ENCODE measurements at regions not wholly inside any gene's neighbourhood (a gene's known extent, or its start where the extent isn't known, plus 50 kb on each side); places are given as distances from the start of the nearest gene placed in this dataset.

DNA sequence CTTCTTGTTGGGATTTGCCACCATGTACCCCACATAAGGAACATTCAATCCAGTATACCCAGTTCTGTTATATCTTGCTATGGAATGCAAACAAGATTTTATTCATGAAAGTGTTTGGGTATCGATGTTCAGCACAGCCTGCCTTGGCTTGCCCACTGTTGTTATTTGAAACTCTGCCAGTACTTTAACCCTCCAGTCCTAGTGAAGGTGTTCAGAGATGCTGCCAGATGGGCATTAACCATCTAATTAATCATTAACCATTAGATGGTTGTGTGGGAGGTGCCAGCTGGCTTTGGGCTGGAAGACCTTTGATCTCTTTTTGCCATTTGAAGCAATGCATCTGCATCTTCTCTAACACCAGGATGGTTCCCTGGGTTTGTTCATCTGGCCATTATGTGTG is 363.0 kb downstream of the SH2D4B start:
- Histone ChIP-seq H3K4me1 (no peaks in the 10 kb centered on the region), H3K27ac (no peak overlapping the region), H3K27me3 (peaks cover 8% of the 10 kb centered on the region), H3K36me3 (no peaks in the 10 kb centered on the region), H3K9me3 (no peaks in the 10 kb centered on the region), H3K4me3 (no peak overlapping the region)
- no peak for ATAC-seq
- 57% methylated on average over 1 of the region's 1 CpG for whole genome bisulfite sequencing, 2 donors (ENCODE audit: low coverage in 1 of 2)
- TF ChIP-seq EP300 (IDR thresholded peaks at IDR 0.05) (no peak), POLR2A (IDR thresholded peaks at IDR 0.05) (no peak), CTCF (IDR thresholded peaks at IDR 0.05) (no peak), POLR2AphosphoS5 (IDR thresholded peaks at IDR 0.05) (no peak)

DNA sequence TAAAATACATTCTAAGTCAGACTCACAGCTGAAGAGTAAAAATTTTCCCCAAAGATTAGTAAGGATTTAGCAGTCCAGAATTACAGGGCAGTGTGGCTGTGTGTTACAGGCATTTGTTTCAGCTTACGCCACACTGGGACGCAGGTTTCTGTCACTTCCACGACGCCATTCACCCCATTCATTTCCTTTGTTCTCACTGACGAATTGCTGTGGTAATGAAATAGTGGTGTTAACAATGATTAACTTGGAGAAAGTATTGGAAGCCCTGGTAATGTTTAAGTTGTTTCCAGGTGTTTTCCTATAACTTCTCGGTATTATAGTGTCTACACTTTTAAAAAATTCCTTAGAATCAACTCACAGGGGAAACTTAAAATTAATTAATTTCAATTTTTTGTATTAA is 370.9 kb downstream of the SH2D4B start:
- TF ChIP-seq POLR2AphosphoS5 (IDR thresholded peaks at IDR 0.05) (no peak), CTCF (IDR thresholded peaks at IDR 0.05) (no peak), POLR2A (IDR thresholded peaks at IDR 0.05) (no peak), EP300 (IDR thresholded peaks at IDR 0.05) (no peak)
- WGBS, 2 donors (ENCODE audit: low coverage in 1 of 2), result 31 to 46% methylated on average over 5 to 6 of the region's 6 CpGs
- H3K27me3 ChIP-seq, result no peaks in the 10 kb centered on the region
- no peak for ATAC-seq
- H3K9me3 ChIP-seq, result no peaks in the 10 kb centered on the region
- no peaks in the 10 kb centered on the region for H3K4me1 ChIP-seq
- no peaks in the 10 kb centered on the region for H3K36me3 ChIP-seq
- H3K4me3 ChIP-seq, result no peak overlapping the region
- H3K27ac ChIP-seq, result no peak overlapping the region

DNA sequence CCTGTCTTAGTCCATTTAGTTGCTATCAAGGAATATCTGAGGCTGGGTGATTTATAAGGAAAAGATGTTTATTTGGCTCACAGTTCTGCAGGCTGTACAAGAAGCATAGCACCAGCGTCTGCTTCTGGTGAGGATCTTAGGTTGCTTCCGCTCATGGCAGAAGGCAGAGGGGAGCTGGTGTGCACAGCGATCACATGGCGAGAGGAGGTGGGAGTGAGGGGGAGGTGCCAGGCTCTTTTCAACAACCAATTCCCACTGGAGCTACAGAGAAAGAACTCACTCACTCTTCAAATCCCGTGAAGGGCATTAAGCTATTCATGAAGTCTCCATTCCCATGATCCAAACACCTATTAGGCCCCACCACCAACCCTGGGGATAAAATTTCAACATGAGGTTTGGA is 371.6 kb downstream of the SH2D4B start:
- Histone ChIP-seq H3K36me3 (no peaks in the 10 kb centered on the region), H3K9me3 (no peaks in the 10 kb centered on the region), H3K27ac (no peak overlapping the region), H3K4me1 (no peaks in the 10 kb centered on the region), H3K27me3 (no peaks in the 10 kb centered on the region), H3K4me3 (no peak overlapping the region)
- no peak for TF ChIP-seq CTCF (IDR thresholded peaks at IDR 0.05)
- TF ChIP-seq POLR2A (IDR thresholded peaks at IDR 0.05), result no peak
- no peak for TF ChIP-seq EP300 (IDR thresholded peaks at IDR 0.05)
- TF ChIP-seq POLR2AphosphoS5 (IDR thresholded peaks at IDR 0.05), result no peak
- ATAC-seq, result no peak
- 36 to 38% methylated on average over 4 of the region's 5 CpGs for WGBS, 2 donors (ENCODE audit: low coverage in 1 of 2)

- no peak for ATAC-seq
- H3K36me3 ChIP-seq, result no peaks in the 10 kb centered on the region
- no peak for TF ChIP-seq CTCF (IDR thresholded peaks at IDR 0.05)
- no peak for TF ChIP-seq POLR2AphosphoS5 (IDR thresholded peaks at IDR 0.05)
- no peak for TF ChIP-seq EP300 (IDR thresholded peaks at IDR 0.05)
- TF ChIP-seq POLR2A (IDR thresholded peaks at IDR 0.05), result no peak
Measured at GRCh38 chr10:80917636-80918035, 379.9 kb downstream of the SH2D4B start.

DNA sequence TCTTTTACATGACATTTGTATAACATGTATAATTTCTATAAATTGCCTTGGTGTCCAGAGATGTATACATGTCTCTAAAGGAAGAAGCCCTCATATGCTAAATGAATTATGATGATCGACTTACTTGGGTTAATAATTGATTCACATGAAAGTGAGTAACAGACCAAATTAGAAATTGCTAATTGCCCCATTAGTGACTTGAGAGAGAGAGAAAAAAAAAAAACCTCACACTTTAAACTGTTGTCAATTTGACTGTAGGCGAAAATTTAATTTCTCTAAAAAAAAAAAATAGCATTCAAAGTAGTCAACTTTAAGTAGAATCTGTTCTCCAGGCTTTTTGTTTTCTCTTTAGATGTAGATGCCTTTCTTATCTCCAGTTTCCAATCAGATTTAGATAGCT is 383.3 kb downstream of the SH2D4B start:
- no peak overlapping the region for H3K27ac ChIP-seq
- H3K4me3 ChIP-seq, result no peak overlapping the region
- no peaks in the 10 kb centered on the region for H3K36me3 ChIP-seq
- no peaks in the 10 kb centered on the region for H3K4me1 ChIP-seq
- ATAC-seq, result no peak
- no peaks in the 10 kb centered on the region for H3K9me3 ChIP-seq
- peaks cover 12% of the 10 kb centered on the region for H3K27me3 ChIP-seq
- no peak for TF ChIP-seq EP300 (IDR thresholded peaks at IDR 0.05)
- TF ChIP-seq POLR2A (IDR thresholded peaks at IDR 0.05), result no peak
- TF ChIP-seq CTCF (IDR thresholded peaks at IDR 0.05), result no peak
- TF ChIP-seq POLR2AphosphoS5 (IDR thresholded peaks at IDR 0.05), result no peak
- 75 to 80% methylated on average over 2 of the region's 2 CpGs for WGBS, 2 donors (ENCODE audit: low coverage in 1 of 2)

More at GRCh38 chr10:80917636-80918035, 379.9 kb downstream of the SH2D4B start:
- H3K27ac ChIP-seq, result no peak overlapping the region
- H3K4me1 ChIP-seq, result no peaks in the 10 kb centered on the region
- 17 to 38% methylated on average over 1 to 5 of the region's 5 CpGs for WGBS, 2 donors (ENCODE audit: low coverage in 1 of 2)
- no peaks in the 10 kb centered on the region for H3K9me3 ChIP-seq
- H3K27me3 ChIP-seq, result peaks cover 12% of the 10 kb centered on the region
- H3K4me3 ChIP-seq, result no peak overlapping the region
